GM12892 (cell line): ENCODE measurements at regions not wholly inside any gene's neighbourhood (a gene's known extent, or its start where the extent isn't known, plus 50 kb on each side); places are given as distances from the start of the nearest gene placed in this dataset.

ENCODE experiments used
- DNase-seq: peaks from one replicate; pipeline ENCODE4 v3.0.0; 2011; ENCODE audit not compliant: insufficient read length
- FAIRE-seq: peaks from 2 replicates; lab custom pipeline; 2011; peaks lifted over from hg19 to GRCh38; lab: Jason Lieb, UNC
- POLR2A ChIP-seq: IDR thresholded peaks from 2 replicates; pipeline ENCODE4 v1.6.1; 2011; ENCODE audit warnings: low read depth, low read length, control low read depth
- POLR2AphosphoS5 ChIP-seq: IDR thresholded peaks from 2 replicates; pipeline ENCODE4 v1.6.1; 2011; ENCODE audit warnings: low read depth, low read length, control low read depth
- TAF1 ChIP-seq: IDR thresholded peaks from 2 replicates; pipeline ENCODE4 v1.6.1; 2011; ENCODE audit warnings: low read depth, mild to moderate bottlenecking, control low read depth, low read length, borderline replicate concordance

DNA sequence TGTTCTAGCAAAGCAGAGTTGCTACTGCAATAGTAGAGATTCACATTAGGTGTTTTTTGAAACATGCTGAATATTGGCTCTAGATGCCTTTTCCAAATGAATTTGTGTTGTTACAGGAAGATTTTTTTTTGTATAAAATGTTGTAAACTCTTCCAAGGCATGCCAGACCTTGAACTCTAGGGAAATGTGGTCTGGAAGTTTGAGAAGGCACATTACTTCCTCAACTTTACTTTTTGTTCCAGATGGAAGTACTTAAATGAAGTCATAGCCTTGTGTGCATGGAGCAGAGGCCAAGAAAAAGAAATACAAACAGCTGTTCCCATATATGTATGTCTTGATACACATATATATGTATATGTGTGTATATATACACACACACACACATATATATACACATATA lies 585.7 kb upstream of the MARCKS start:
- no peak for FAIRE-seq
- TF ChIP-seq TAF1 (no peak), POLR2AphosphoS5 (no peak), POLR2A (no peak)
- no peak for DNase-seq

DNA sequence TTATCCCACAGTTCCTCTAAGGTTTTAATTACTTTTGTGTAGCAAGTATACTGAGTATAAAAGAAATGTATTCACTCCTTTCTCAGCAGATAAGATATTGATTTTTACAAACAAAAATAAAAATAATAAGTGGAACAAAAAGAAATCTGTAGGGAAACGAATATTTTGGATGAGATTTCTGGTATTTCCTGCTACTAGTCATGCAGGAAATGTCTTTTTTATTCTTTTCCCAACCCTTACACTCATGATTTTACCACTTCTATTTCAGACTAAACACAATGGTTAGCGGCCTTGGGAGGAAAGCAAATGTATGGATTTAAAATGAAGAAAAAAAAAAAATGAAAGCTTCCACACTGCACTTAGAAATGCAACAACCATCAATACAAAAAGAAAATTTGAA lies 580.5 kb upstream of the MARCKS start:
- no peak for DNase-seq
- no peak for FAIRE-seq
- TF ChIP-seq POLR2A (no peak), TAF1 (no peak), POLR2AphosphoS5 (no peak)

DNA sequence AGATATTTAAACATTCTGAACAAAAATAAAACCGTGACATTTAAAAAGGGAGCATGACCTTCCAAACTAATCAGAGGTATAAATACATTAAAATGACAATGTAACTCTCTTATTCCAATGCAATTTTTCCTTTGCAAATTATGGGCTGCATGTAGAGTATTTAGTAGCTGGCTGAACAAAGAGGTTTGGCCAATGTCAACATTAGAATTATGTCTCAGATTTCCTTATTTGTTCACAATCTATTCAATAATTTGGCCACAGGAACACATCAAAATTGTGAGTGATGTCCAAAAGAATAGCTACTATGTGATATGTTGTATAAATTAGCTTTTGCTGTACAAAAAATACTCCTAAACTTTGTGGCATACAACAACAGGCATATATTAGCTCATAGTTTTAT lies 580.0 kb upstream of the MARCKS start:
- DNase-seq, result no peak
- TF ChIP-seq POLR2AphosphoS5 (no peak), POLR2A (no peak), TAF1 (no peak)
- no peak for FAIRE-seq

DNA sequence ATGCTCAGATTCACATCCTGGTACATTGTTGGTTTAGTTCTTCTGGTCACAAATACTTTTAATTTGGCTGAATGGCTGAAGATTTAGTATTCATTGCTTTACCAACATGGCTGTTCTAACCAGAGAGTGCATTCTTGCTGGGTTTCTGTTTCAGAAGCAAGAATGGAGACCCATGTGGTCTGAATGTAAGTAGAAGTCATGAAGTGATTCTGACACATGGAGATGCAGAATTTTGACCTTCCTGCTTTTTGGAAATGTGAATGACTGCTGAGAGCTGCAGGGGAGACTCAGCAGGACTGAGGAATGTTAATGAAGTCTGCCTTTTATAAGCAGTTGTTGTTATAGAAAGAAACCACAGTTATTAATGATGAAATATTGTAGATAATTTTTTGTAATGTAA lies 576.1 kb upstream of the MARCKS start:
- FAIRE-seq, result peak; percentile 81
- TF ChIP-seq TAF1 (no peak), POLR2A (no peak)
- no peak for DNase-seq

DNA sequence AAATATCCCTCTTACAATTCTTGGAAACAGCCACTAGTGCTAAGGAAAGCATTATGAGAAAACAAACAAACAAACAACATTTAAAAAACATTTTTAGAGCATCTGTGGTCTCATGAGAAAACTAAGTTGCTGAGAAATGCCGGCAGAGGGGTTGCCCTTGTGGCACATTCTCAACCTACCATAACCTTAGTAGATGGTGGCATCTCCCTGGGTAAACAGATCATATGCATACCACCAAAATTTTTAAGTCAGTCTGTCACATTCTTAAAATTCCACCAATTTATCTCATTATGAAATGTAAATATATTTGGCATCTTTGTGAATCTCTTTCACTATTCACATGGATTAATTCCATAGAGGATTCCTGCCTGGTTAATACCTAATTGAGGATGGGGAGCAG lies 575.7 kb upstream of the MARCKS start:
- no peak for FAIRE-seq
- TF ChIP-seq POLR2A, result no peak
- no peak for TF ChIP-seq POLR2AphosphoS5
- no peak for TF ChIP-seq TAF1
- no peak for DNase-seq

DNA sequence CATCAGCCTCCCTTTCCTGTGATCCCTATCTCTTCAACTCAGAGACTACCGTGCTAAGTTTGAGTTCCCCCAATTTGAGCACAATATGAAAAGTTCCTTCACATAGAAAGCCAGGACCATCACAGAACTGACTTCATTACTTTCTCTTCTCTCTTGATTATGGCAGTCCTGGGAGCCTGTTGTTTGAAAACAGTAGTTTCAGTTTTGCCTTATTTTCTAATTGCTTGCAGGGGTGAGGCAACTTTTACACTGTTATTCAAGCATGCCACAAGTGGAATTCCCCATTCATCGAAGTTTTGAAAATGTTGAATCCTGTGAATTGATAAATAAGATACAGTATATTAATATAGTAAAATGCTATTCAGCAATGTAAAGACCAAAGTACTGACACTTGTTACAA lies 569.7 kb upstream of the MARCKS start:
- FAIRE-seq (peak; percentile 60), DNase-seq (no peak)
- no peak for TF ChIP-seq POLR2A
- TF ChIP-seq TAF1, result no peak
- TF ChIP-seq POLR2AphosphoS5, result no peak

DNA sequence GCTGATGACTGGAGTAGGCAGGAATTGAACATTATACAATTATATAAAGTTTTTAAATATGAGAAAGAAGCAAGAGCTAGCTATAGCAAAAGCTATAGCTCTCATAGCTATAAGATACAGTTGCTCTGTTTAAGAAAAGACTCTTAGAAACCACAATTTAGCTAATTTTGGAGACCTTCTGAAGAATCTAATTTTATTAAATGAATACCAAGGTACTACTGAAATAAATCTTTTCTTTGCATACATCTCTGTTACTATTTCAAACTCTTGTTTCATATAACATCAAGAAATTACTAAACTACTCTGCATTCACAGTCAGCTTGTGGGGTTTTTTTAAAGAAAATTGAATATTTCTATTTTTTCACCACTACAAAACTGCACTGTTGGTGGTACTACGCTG lies 568.7 kb upstream of the MARCKS start:
- DNase-seq, result no peak
- TF ChIP-seq POLR2AphosphoS5, result no peak
- no peak for TF ChIP-seq POLR2A
- no peak for TF ChIP-seq TAF1
- FAIRE-seq, result no peak

DNA sequence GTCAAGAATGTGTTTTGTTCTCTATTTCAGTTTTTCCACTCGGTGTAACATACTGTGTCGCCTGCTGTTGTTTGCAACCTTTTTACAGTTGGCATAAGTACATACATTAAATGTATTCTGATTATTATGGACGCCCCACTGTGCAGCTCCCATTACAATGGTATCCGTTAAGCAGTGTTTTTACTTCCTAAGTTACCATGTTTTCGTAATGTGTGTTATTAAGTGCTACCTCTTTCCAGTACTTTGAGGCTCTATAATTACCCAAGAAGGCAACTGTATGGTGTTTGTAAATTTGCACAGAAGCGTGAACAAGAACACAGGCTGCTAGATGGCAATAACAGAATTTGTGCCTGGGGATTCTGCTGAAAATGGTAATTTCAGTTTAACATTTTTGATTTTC lies 568.0 kb upstream of the MARCKS start:
- FAIRE-seq, result no peak
- no peak for TF ChIP-seq TAF1
- TF ChIP-seq POLR2A, result no peak
- TF ChIP-seq POLR2AphosphoS5, result no peak

DNA sequence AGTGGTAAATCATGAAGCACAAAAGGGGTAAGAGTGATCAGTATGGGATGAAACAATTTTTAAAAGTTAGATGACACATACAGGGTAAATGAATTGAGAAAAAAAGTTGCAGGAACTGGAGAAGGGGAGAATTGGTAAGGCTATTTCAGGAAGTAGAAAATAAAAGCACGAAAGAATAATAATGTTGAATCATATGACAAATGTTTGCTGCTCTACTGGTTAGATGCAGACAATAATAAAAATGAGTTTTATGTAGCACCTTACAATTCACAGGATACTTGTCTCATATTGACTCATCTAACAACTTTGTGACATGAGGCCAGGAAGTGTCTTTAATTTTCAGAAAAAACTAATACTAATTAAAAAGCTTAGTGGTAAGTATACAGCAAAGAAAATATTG lies 566.5 kb upstream of the MARCKS start:
- DNase-seq (no peak), FAIRE-seq (no peak)
- no peak for TF ChIP-seq POLR2AphosphoS5
- no peak for TF ChIP-seq TAF1
- no peak for TF ChIP-seq POLR2A

More for the DNA sequence above, 568.0 kb upstream of the MARCKS start:
- DNase-seq, result no peak

DNA sequence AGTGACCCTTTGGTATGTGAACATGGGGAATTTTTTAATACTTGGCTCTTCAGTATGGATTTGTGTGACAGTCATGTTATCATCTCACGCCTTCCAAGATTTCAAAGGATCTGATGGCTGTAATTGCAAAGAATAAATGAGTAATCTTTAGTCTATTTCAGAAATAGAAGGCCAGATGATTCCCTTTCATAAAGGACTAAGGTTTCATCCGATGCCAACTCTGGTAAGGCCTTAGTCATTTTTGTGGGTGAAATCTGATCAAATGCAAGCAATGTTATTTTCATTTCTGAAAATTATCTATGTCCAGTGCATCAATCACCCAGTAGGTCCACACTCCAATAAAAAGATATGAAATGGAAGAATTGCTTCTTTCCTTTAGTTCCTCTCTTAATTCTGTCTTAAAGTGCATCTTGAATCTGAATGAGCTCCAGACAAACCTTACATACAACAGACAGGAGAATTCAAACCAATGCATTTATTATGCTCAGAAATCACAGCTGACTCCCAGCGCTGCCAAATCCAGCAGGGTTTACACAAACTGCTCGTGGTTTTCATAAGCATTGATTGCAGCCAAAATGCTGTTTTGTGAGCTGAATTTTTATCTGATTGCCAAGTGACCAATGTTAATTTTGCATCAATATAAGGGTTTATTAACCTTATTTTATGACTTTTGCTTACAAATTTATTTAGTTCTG lies 565.2 kb upstream of the MARCKS start:
- FAIRE-seq (no peak), DNase-seq (no peak)
- TF ChIP-seq TAF1 (no peak), POLR2A (no peak), POLR2AphosphoS5 (no peak)

DNA sequence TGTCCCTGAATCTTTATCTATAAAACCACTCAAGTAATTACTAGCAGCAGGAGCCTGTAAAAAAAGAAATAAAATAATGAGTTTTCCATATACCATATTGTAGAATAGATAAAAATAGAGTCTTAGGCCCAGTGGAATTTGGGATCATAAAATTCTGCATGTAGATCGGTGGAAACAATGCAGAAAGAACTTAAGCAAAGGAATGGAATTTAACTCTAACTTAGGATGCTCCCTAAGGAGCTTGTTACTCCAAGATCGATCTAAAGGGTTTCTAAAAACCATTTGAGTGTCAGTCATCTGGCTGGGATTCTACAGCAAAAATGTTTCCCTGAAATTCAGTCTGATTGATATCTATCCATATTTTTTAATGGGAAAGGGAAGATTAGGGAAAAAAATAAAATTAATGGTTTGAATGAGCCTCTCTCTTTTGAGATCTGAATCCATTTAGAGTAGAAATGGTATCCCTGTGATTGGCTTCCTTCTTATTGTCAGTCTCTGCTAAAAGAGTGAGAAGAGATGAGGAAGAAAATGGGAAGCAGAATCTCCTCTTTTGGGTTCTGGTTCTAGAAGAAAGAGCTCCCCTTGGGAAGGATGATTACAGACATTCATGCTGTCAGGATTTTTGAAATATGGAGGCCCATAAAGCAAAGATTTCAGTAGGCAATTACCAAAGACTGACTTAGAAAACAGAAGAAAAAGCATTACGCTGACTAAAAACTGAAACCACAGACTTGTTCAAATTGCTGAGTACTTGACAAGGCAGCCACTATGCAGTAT lies 564.3 kb upstream of the MARCKS start:
- no peak for TF ChIP-seq POLR2AphosphoS5
- TF ChIP-seq POLR2A, result no peak
- TF ChIP-seq TAF1, result no peak
- no peak for DNase-seq
- FAIRE-seq, result peak; percentile 61

DNA sequence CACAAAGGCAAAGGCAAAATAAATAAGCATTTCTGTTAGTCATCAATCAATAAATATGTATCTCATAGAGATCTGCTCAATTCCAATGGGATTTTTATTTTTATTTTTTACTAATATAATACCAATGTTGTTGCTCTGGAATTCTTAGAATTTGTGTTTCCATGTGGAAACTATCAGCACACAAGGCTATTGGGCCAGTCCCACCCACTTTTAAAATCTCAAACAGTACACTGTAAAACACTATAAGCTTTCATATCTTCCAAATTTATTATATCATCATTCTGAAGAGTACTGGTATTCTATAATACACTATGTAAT lies 563.8 kb upstream of the MARCKS start:
- TF ChIP-seq TAF1 (no peak), POLR2A (no peak), POLR2AphosphoS5 (no peak)
- no peak for DNase-seq
- no peak for FAIRE-seq
